Astrocyte (in vitro differentiated cells and primary cell): ENCODE measurements at regions not wholly inside any gene's neighbourhood (a gene's known extent, or its start where the extent isn't known, plus 50 kb on each side); places are given as distances from the start of the nearest gene placed in this dataset.

Experiments
- DNase-seq: peaks from one replicate; pipeline ENCODE4 v3.0.0-alpha.2; 2010; ENCODE audit warnings: low read depth
- FAIRE-seq: peaks from 2 replicates; lab custom pipeline; 2011; peaks lifted over from hg19 to GRCh38; lab: Jason Lieb, UNC
- H2AFZ ChIP-seq: 2 replicates; pipeline ENCODE4 v1.6.0; 2012; ENCODE audit warnings: low read depth, low read length, inconsistent platforms
- H3K27ac ChIP-seq: 2 replicates; pipeline ENCODE4 v1.5.1; 2011; ENCODE audit warnings: low read depth, low read length, inconsistent platforms
- H3K27me3 ChIP-seq: 2 replicates; pipeline ENCODE4 v1.6.0; 2011; ENCODE audit warnings: low read length, inconsistent platforms; ENCODE audit not compliant: insufficient read depth
- H3K36me3 ChIP-seq: 2 replicates; pipeline ENCODE4 v1.5.1; 2011; ENCODE audit warnings: low read length, inconsistent platforms; ENCODE audit not compliant: insufficient read depth
- H3K4me1 ChIP-seq: 2 replicates; pipeline ENCODE4 v1.5.1; 2011; ENCODE audit warnings: low read length, inconsistent platforms; ENCODE audit not compliant: insufficient read depth
- H3K4me2 ChIP-seq: 2 replicates; pipeline ENCODE4 v1.6.0; 2012; ENCODE audit warnings: low read length, inconsistent platforms
- H3K4me3 ChIP-seq: 2 replicates; pipeline ENCODE4 v1.5.1; 2011; ENCODE audit warnings: low read depth, mild to moderate bottlenecking, low read length, inconsistent platforms; ENCODE audit not compliant: insufficient read depth
- H3K79me2 ChIP-seq: 2 replicates; pipeline ENCODE4 v1.6.0; 2012; ENCODE audit warnings: mild to moderate bottlenecking, low read length, inconsistent platforms; ENCODE audit not compliant: insufficient read depth
- H3K9ac ChIP-seq: 2 replicates; pipeline ENCODE4 v1.6.0; 2012; ENCODE audit warnings: mild to moderate bottlenecking, low read length, inconsistent platforms
- H3K9me3 ChIP-seq: 2 replicates; pipeline ENCODE4 v1.5.1; 2012; ENCODE audit warnings: low read depth, mild to moderate bottlenecking, low read length, inconsistent platforms; ENCODE audit not compliant: insufficient read depth
- H4K20me1 ChIP-seq: 2 replicates; pipeline ENCODE4 v1.6.0; 2012; ENCODE audit warnings: low read length, inconsistent platforms; ENCODE audit not compliant: insufficient read depth
- H3K27ac Mint-ChIP-seq: one replicate; pipeline ENCODE4 v1.8.0; 2021; ENCODE audit warnings: mild to moderate bottlenecking, mixed read lengths; ENCODE audit not compliant: unreplicated experiment
- H3K27me3 Mint-ChIP-seq: one replicate; pipeline ENCODE4 v1.8.0; 2021; ENCODE audit warnings: low read depth, mixed read lengths; ENCODE audit not compliant: unreplicated experiment
- H3K36me3 Mint-ChIP-seq: one replicate; pipeline ENCODE4 v1.8.0; 2021; ENCODE audit warnings: low read depth, mixed read lengths; ENCODE audit not compliant: unreplicated experiment
- H3K4me1 Mint-ChIP-seq: one replicate; pipeline ENCODE4 v1.8.0; 2021; ENCODE audit warnings: low read depth, mixed read lengths; ENCODE audit not compliant: unreplicated experiment
- H3K4me3 Mint-ChIP-seq: one replicate; pipeline ENCODE4 v1.8.0; 2021; ENCODE audit warnings: mild to moderate bottlenecking, moderate library complexity, mixed read lengths; ENCODE audit not compliant: unreplicated experiment
- H3K9me3 Mint-ChIP-seq: one replicate; pipeline ENCODE4 v1.8.0; 2021; ENCODE audit warnings: mild to moderate bottlenecking, mixed read lengths; ENCODE audit not compliant: unreplicated experiment
- CTCF ChIP-seq: IDR thresholded peaks from 2 replicates; pipeline ENCODE4 v1.5.1; 2011; ENCODE audit warnings: low read depth, mild to moderate bottlenecking, inconsistent platforms, low read length, moderate library complexity; ENCODE audit not compliant: insufficient read depth
- EZH2 ChIP-seq: IDR thresholded peaks from 2 replicates; pipeline ENCODE4 v1.6.1; 2012; ENCODE audit warnings: mild to moderate bottlenecking, low read length, inconsistent platforms; ENCODE audit not compliant: insufficient read depth

GRCh38 chr21:29405503-29406122, 106.9 kb downstream of the BACH1 start:
- no peak overlapping the region for H3K9ac ChIP-seq
- FAIRE-seq (no peak), DNase-seq (no peak)
- H3K79me2 ChIP-seq: no peaks in the 10 kb centered on the region
- H3K27me3 ChIP-seq: no peaks in the 10 kb centered on the region
- H3K4me2 ChIP-seq: no peak overlapping the region
- H3K9me3 Mint-ChIP-seq: peaks cover 6% of the 10 kb centered on the region
- peaks cover 15% of the 10 kb centered on the region for H3K36me3 Mint-ChIP-seq
- no peaks in the 10 kb centered on the region for H3K4me1 Mint-ChIP-seq
- H3K4me3 Mint-ChIP-seq: no peak overlapping the region
- H2AFZ ChIP-seq: no peak overlapping the region
- H3K27me3 Mint-ChIP-seq: no peaks in the 10 kb centered on the region
- H4K20me1 ChIP-seq: no peaks in the 10 kb centered on the region
- peaks cover 3% of the 10 kb centered on the region for H3K36me3 ChIP-seq
- H3K27ac Mint-ChIP-seq: no peak overlapping the region
- no peak for TF ChIP-seq EZH2
- TF ChIP-seq CTCF: no peak
- no peaks in the 10 kb centered on the region for H3K9me3 ChIP-seq
- no peak overlapping the region for H3K27ac ChIP-seq
- no peaks in the 10 kb centered on the region for H3K4me1 ChIP-seq
- H3K4me3 ChIP-seq: no peak overlapping the region

- H3K36me3 Mint-ChIP-seq: peaks cover 15% of the 10 kb centered on the region
- no peak for TF ChIP-seq CTCF
- TF ChIP-seq EZH2: no peak
- H3K4me3 Mint-ChIP-seq: no peak overlapping the region
- no peak overlapping the region for H3K27ac ChIP-seq
- peaks cover 3% of the 10 kb centered on the region for H3K36me3 ChIP-seq
- H3K9ac ChIP-seq: no peak overlapping the region
- H3K4me1 Mint-ChIP-seq: no peaks in the 10 kb centered on the region
- no peak overlapping the region for H3K4me2 ChIP-seq
- no peak overlapping the region for H2AFZ ChIP-seq
- DNase-seq (peak; percentile 8), FAIRE-seq (no peak)
- no peaks in the 10 kb centered on the region for H3K27me3 Mint-ChIP-seq
- peaks cover 6% of the 10 kb centered on the region for H3K9me3 Mint-ChIP-seq
- no peak overlapping the region for H3K27ac Mint-ChIP-seq
- H3K4me3 ChIP-seq: no peak overlapping the region
- H3K79me2 ChIP-seq: no peaks in the 10 kb centered on the region
- H4K20me1 ChIP-seq: no peaks in the 10 kb centered on the region
- no peaks in the 10 kb centered on the region for H3K4me1 ChIP-seq
- no peaks in the 10 kb centered on the region for H3K9me3 ChIP-seq
- H3K27me3 ChIP-seq: no peaks in the 10 kb centered on the region
These were observed 107.7 kb downstream of the BACH1 start for GRCh38 chr21:29406385-29406784.

- FAIRE-seq: no peak
- no peaks in the 10 kb centered on the region for H3K27me3 ChIP-seq
- H3K79me2 ChIP-seq: no peaks in the 10 kb centered on the region
- no peak overlapping the region for H3K27ac ChIP-seq
- H3K4me3 ChIP-seq: no peak overlapping the region
- no peak for DNase-seq
- no peaks in the 10 kb centered on the region for H3K27me3 Mint-ChIP-seq
- H3K4me3 Mint-ChIP-seq: no peak overlapping the region
- H3K9me3 Mint-ChIP-seq: peaks cover 6% of the 10 kb centered on the region
- H3K4me1 ChIP-seq: no peaks in the 10 kb centered on the region
- no peak overlapping the region for H2AFZ ChIP-seq
- no peaks in the 10 kb centered on the region for H4K20me1 ChIP-seq
- H3K4me2 ChIP-seq: no peak overlapping the region
- H3K9me3 ChIP-seq: no peaks in the 10 kb centered on the region
- H3K27ac Mint-ChIP-seq: no peak overlapping the region
- no peak for TF ChIP-seq EZH2
- TF ChIP-seq CTCF: no peak
- peaks cover 17% of the 10 kb centered on the region for H3K36me3 Mint-ChIP-seq
- no peak overlapping the region for H3K9ac ChIP-seq
- peaks cover 2% of the 10 kb centered on the region for H3K36me3 ChIP-seq
- H3K4me1 Mint-ChIP-seq: no peaks in the 10 kb centered on the region
These were observed 108.8 kb downstream of the BACH1 start for GRCh38 chr21:29407571-29407970.
